Loucy (cell line): ENCODE measurements at regions not wholly inside any gene's neighbourhood (a gene's known extent, or its start where the extent isn't known, plus 50 kb on each side); places are given as distances from the start of the nearest gene placed in this dataset.

ENCODE experiments used
- H2AFZ ChIP-seq: fragments of 200-600 bp; sonication (generic); 2 replicates; pipeline ENCODE4 v1.6.0; 2016; ENCODE audit warnings: antibody characterized with exemption, mild to moderate bottlenecking, low read length, moderate library complexity
- H3F3A ChIP-seq: fragments of 200-600 bp; 2 replicates; pipeline ENCODE4 v1.6.0; 2016; ENCODE audit warnings: antibody characterized with exemption, low read depth, mild to moderate bottlenecking
- H3K27me3 ChIP-seq: fragments of 200-600 bp; sonication (generic); 2 replicates; pipeline ENCODE4 v1.6.1; 2014; ENCODE audit warnings: low read length, mild to moderate bottlenecking; ENCODE audit not compliant: insufficient read depth, poor library complexity, severe bottlenecking
- H3K36me3 ChIP-seq: fragments of 200-600 bp; sonication (generic); 2 replicates; pipeline ENCODE4 v1.6.1; 2016; ENCODE audit warnings: low read length; ENCODE audit not compliant: insufficient read depth
- H3K4me1 ChIP-seq: fragments of 200-600 bp; sonication (generic); 2 replicates; pipeline ENCODE4 v1.5.1; 2014; ENCODE audit warnings: low read length, mild to moderate bottlenecking; ENCODE audit not compliant: insufficient read depth, poor library complexity, severe bottlenecking
- H3K4me2 ChIP-seq: fragments of 200-600 bp; sonication (generic); 2 replicates; pipeline ENCODE4 v1.6.0; 2014; ENCODE audit warnings: antibody characterized with exemption, low read length, low read depth, mild to moderate bottlenecking; ENCODE audit not compliant: poor library complexity, severe bottlenecking
- H3K4me3 ChIP-seq: fragments of 200-600 bp; sonication (generic); 2 replicates; pipeline ENCODE4 v1.5.1; 2014; ENCODE audit warnings: low read length, mild to moderate bottlenecking, mixed read lengths; ENCODE audit not compliant: poor library complexity, severe bottlenecking
- H3K79me2 ChIP-seq: fragments of 200-600 bp; sonication (generic); 2 replicates; pipeline ENCODE4 v1.6.1; 2014; ENCODE audit warnings: low read length; ENCODE audit not compliant: insufficient read depth
- H3K9ac ChIP-seq: fragments of 200-600 bp; sonication (generic); 2 replicates; pipeline ENCODE4 v1.6.0; 2014; ENCODE audit warnings: mild to moderate bottlenecking, low read depth, low read length, moderate library complexity; ENCODE audit not compliant: poor library complexity, severe bottlenecking
- H3K9me2 ChIP-seq: fragments of 200-600 bp; sonication (generic); replicated peaks from 2 replicates; pipeline ENCODE4 v1.6.1; 2016; ENCODE audit warnings: low read depth, low read length, mixed read lengths
- H3K9me3 ChIP-seq: fragments of 200-600 bp; sonication (generic); 2 replicates; pipeline ENCODE4 v1.6.1; 2014; ENCODE audit warnings: mild to moderate bottlenecking, antibody characterized with exemption, low read length, low read depth; ENCODE audit not compliant: insufficient read depth
- H4K20me1 ChIP-seq: fragments of 200-600 bp; sonication (generic); 2 replicates; pipeline ENCODE4 v1.6.0; 2014; ENCODE audit warnings: antibody characterized with exemption, low read length, mild to moderate bottlenecking; ENCODE audit not compliant: insufficient read depth, poor library complexity, severe bottlenecking
- EZH2phosphoT487 ChIP-seq: fragments of 200-600 bp; IDR thresholded peaks from 2 replicates; pipeline ENCODE4 v1.6.1; 2018; ENCODE audit warnings: antibody characterized with exemption, mild to moderate bottlenecking, moderate library complexity, borderline replicate concordance
- TF ChIP-seq, protein P1 (sequence below): fragments of 200-600 bp; sonication (generic); conservative IDR thresholded peaks from 2 replicates; pipeline ENCODE4 v1.5.1; 2014; ENCODE audit warnings: mild to moderate bottlenecking, antibody characterized with exemption, low read length

DNA sequence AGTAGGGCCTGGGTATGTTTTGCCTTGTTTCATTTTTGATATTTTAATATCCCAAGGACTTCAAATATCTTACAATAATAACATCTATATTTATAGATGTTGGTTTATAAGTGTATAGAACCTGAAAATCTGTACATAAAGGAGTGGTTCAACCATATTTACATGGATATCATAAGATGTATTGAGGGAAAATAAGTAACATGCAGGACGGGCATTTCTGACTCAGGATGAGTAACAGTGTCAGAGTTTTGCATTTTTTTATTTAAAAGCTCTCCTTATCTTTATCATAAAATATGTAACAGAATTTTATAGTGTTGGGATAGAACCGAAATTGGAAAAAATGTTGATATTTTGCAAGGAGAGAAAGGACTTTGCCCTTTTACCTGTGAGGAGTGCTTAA, 1438.7 kb downstream of the REEP3 start:
- no peaks in the 10 kb centered on the region for H3F3A ChIP-seq
- TF ChIP-seq, protein P1, sequence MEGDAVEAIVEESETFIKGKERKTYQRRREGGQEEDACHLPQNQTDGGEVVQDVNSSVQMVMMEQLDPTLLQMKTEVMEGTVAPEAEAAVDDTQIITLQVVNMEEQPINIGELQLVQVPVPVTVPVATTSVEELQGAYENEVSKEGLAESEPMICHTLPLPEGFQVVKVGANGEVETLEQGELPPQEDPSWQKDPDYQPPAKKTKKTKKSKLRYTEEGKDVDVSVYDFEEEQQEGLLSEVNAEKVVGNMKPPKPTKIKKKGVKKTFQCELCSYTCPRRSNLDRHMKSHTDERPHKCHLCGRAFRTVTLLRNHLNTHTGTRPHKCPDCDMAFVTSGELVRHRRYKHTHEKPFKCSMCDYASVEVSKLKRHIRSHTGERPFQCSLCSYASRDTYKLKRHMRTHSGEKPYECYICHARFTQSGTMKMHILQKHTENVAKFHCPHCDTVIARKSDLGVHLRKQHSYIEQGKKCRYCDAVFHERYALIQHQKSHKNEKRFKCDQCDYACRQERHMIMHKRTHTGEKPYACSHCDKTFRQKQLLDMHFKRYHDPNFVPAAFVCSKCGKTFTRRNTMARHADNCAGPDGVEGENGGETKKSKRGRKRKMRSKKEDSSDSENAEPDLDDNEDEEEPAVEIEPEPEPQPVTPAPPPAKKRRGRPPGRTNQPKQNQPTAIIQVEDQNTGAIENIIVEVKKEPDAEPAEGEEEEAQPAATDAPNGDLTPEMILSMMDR, result no peak
- TF ChIP-seq EZH2phosphoT487, result no peak
- H3K36me3 ChIP-seq, result no peaks in the 10 kb centered on the region
- H4K20me1 ChIP-seq, result no peaks in the 10 kb centered on the region
- H3K4me1 ChIP-seq, result no peaks in the 10 kb centered on the region
- H3K79me2 ChIP-seq, result no peaks in the 10 kb centered on the region
- H3K4me3 ChIP-seq, result no peak overlapping the region
- H3K9me2 ChIP-seq, result no peaks in the 10 kb centered on the region
- H3K9me3 ChIP-seq, result no peaks in the 10 kb centered on the region
- H3K4me2 ChIP-seq, result no peak overlapping the region
- no peak overlapping the region for H3K9ac ChIP-seq
- H2AFZ ChIP-seq, result no peak overlapping the region
- H3K27me3 ChIP-seq, result no peaks in the 10 kb centered on the region

DNA sequence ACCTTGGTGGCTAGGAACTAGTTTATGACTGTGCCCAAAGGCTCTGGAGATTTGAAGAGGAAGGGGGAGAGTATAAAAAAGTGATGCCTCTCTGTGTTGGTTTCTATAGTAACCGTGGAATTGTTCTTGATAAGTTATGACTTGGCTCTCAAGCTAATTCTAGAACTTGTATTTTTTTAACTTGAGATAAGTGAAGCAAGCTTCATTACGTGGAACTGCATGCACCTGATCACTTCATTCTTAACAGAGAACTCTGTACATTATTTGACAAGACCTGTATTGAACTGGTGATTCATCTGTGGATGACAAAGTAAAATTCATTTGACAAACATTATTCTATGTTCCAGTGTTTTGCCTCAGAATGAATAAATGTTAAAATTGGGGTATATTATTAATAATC, 1452.2 kb downstream of the REEP3 start:
- H3K27me3 ChIP-seq, result no peaks in the 10 kb centered on the region
- H3K4me3 ChIP-seq, result no peak overlapping the region
- no peaks in the 10 kb centered on the region for H3K9me2 ChIP-seq
- no peak overlapping the region for H3K9ac ChIP-seq
- no peak overlapping the region for H2AFZ ChIP-seq
- no peaks in the 10 kb centered on the region for H3K9me3 ChIP-seq
- H4K20me1 ChIP-seq, result no peaks in the 10 kb centered on the region
- no peaks in the 10 kb centered on the region for H3K36me3 ChIP-seq
- no peaks in the 10 kb centered on the region for H3K4me1 ChIP-seq
- H3F3A ChIP-seq, result no peaks in the 10 kb centered on the region
- no peaks in the 10 kb centered on the region for H3K79me2 ChIP-seq
- no peak overlapping the region for H3K4me2 ChIP-seq
- TF ChIP-seq, protein P1, result no peak
- TF ChIP-seq EZH2phosphoT487, result no peak

DNA sequence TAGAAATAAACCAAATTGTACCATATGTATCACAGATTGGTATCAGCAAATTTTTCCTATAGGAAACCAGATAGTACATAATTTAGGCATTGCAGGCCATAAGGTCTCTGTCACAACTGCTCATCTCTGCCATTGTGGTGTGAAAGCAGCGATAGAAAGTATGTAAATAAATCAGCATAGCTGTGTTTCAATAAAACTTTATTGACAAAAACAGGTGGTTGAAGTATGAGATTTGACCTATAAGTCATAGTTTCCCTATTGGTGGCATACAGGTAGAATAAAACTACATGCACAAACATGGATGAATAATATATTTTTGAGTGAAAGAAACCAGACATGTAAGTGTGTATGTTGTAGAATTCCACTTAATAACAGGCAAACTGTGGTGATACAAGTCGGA, 1454.9 kb downstream of the REEP3 start:
- Histone ChIP-seq H4K20me1 (no peaks in the 10 kb centered on the region), H3K9me2 (no peaks in the 10 kb centered on the region), H3K9me3 (no peaks in the 10 kb centered on the region), H3K27me3 (no peaks in the 10 kb centered on the region), H3K4me1 (no peaks in the 10 kb centered on the region), H3K79me2 (no peaks in the 10 kb centered on the region), H3K36me3 (no peaks in the 10 kb centered on the region), H3K4me2 (no peak overlapping the region), H3K9ac (no peak overlapping the region), H3F3A (no peaks in the 10 kb centered on the region), H3K4me3 (no peak overlapping the region), H2AFZ (no peak overlapping the region)
- TF ChIP-seq, protein P1, result no peak
- TF ChIP-seq EZH2phosphoT487, result no peak
